Esophagus squamous epithelium (tissue), 4 donors: ENCODE measurements at regions not wholly inside any gene's neighbourhood (a gene's known extent, or its start where the extent isn't known, plus 50 kb on each side); places are given as distances from the start of the nearest gene placed in this dataset.

ENCODE experiments used
- POLR2A ChIP-seq, 4 donors: fragments of 450-650 bp; IDR thresholded peaks; one replicate each; pipeline ENCODE4 v1.6.1; 2017; ENCODE audit warnings: antibody characterized with exemption in 4 of 4, mild to moderate bottlenecking in 4 of 4, moderate library complexity in 3 of 4
- TF ChIP-seq, protein P1 (sequence below), 6 experiments: fragments of 450-650 bp in 4 of 6; fragments of 200-600 bp in 2 of 6; sonication (generic) in 2 of 6; IDR thresholded peaks; one replicate each; pipeline ENCODE4 v1.5.1; 2016 to 2019; ENCODE audit warnings: antibody characterized with exemption in 6 of 6, mild to moderate bottlenecking in 4 of 6, moderate library complexity in 4 of 6

DNA sequence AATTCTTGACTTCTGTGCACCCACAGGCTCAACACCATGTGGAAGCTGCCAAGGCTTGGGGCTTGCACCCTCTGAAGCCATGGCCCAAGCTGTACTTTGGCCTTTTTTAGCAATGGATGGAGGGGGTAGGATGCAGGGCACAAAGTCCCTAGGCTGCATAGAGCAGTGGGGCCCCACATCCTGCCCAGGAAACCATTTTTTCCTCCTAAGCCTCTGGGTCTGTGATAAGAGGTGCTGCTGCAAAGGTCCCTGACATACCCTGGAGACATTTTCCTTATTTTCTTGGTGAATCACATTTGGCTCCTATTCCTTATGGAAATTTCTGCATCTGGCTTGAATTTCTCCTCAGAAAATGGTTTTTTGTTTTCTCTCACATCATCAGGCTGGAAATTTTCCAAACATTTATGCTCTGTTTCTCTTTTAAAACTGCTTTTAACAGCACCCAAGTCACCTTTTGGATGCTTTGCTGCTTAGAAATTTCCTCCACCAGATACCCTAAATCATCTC lies 482.7 kb upstream of the TLE4 start:
- TF ChIP-seq, protein P1, sequence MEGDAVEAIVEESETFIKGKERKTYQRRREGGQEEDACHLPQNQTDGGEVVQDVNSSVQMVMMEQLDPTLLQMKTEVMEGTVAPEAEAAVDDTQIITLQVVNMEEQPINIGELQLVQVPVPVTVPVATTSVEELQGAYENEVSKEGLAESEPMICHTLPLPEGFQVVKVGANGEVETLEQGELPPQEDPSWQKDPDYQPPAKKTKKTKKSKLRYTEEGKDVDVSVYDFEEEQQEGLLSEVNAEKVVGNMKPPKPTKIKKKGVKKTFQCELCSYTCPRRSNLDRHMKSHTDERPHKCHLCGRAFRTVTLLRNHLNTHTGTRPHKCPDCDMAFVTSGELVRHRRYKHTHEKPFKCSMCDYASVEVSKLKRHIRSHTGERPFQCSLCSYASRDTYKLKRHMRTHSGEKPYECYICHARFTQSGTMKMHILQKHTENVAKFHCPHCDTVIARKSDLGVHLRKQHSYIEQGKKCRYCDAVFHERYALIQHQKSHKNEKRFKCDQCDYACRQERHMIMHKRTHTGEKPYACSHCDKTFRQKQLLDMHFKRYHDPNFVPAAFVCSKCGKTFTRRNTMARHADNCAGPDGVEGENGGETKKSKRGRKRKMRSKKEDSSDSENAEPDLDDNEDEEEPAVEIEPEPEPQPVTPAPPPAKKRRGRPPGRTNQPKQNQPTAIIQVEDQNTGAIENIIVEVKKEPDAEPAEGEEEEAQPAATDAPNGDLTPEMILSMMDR (IDR thresholded peaks at IDR 0.05): no peak
- no peak for TF ChIP-seq POLR2A (IDR thresholded peaks at IDR 0.05)
